Esophagus squamous epithelium (tissue), 4 donors: ENCODE measurements at regions not wholly inside any gene's neighbourhood (a gene's known extent, or its start where the extent isn't known, plus 50 kb on each side); places are given as distances from the start of the nearest gene placed in this dataset.

Experiments
- CTCF ChIP-seq, 6 experiments: fragments of 450-650 bp in 4 of 6; fragments of 200-600 bp in 2 of 6; sonication (generic) in 2 of 6; IDR thresholded peaks; one replicate each; pipeline ENCODE4 v1.5.1; 2016 to 2019; ENCODE audit warnings: antibody characterized with exemption in 6 of 6, mild to moderate bottlenecking in 4 of 6, moderate library complexity in 4 of 6
- POLR2A ChIP-seq, 4 donors: fragments of 450-650 bp; IDR thresholded peaks; one replicate each; pipeline ENCODE4 v1.6.1; 2017; ENCODE audit warnings: antibody characterized with exemption in 4 of 4, mild to moderate bottlenecking in 4 of 4, moderate library complexity in 3 of 4

- no peak for TF ChIP-seq CTCF (IDR thresholded peaks at IDR 0.05)
- TF ChIP-seq POLR2A (IDR thresholded peaks at IDR 0.05): no peak
Measured at GRCh38 chr18:53918091-53918490, 306.4 kb downstream of the MBD2 start.
